Lower leg skin (tissue), 3 donors: ENCODE measurements at regions not wholly inside any gene's neighbourhood (a gene's known extent, or its start where the extent isn't known, plus 50 kb on each side); places are given as distances from the start of the nearest gene placed in this dataset.

Experiments used
- CTCF ChIP-seq, 3 donors: fragments of 450-650 bp; IDR thresholded peaks; one replicate each; pipeline ENCODE4 v1.5.1; 2016; ENCODE audit warnings: antibody characterized with exemption in 3 of 3, mild to moderate bottlenecking in 3 of 3, moderate library complexity in 2 of 3
- POLR2A ChIP-seq, 2 donors: fragments of 450-650 bp; IDR thresholded peaks; one replicate each; pipeline ENCODE4 v1.6.1; 2016 to 2017; ENCODE audit warnings: antibody characterized with exemption in 2 of 2, mild to moderate bottlenecking in 1 of 2, moderate library complexity in 1 of 2

- no peak for TF ChIP-seq CTCF (IDR thresholded peaks at IDR 0.05)
- TF ChIP-seq POLR2A (IDR thresholded peaks at IDR 0.05), result no peak
These were observed 339.8 kb downstream of the NYAP2 start for GRCh38 chr2:225739328-225739727.
